Upper lobe of left lung (tissue), 6 donors: ENCODE measurements at regions not wholly inside any gene's neighbourhood (a gene's known extent, or its start where the extent isn't known, plus 50 kb on each side); places are given as distances from the start of the nearest gene placed in this dataset.

Experiments used
- ATAC-seq, 2 donors: fragments of 200-7000 bp; cut with Tn5 transposase; one replicate each; pipeline ENCODE4 v1.9.1; 2022; ENCODE audit warnings: mild to moderate bottlenecking in 2 of 2, moderate library complexity in 2 of 2; ENCODE audit not compliant: low FRiP score in 2 of 2
- DNase-seq, 2 donors: peaks; one replicate each; pipeline ENCODE4 v3.0.0-alpha.2; 2019 to 2020
- H3K27ac ChIP-seq, 4 donors: fragments of 200-600 bp; sonication (generic); one replicate each; pipeline ENCODE4 v1.5.1; 2016 to 2019
- H3K27me3 ChIP-seq, 4 donors: fragments of 200-600 bp; sonication (generic); one replicate each; pipeline ENCODE4 v1.5.1; 2017 to 2019
- H3K36me3 ChIP-seq, 4 donors: fragments of 200-600 bp; sonication (generic); one replicate each; pipeline ENCODE4 v1.5.1; 2016 to 2019
- H3K4me1 ChIP-seq, 4 donors: fragments of 200-600 bp; sonication (generic); one replicate each; pipeline ENCODE4 v1.5.1; 2018 to 2019
- H3K4me3 ChIP-seq, 4 donors: fragments of 200-600 bp; sonication (generic); one replicate each; pipeline ENCODE4 v1.5.1; 2017 to 2019; ENCODE audit warnings: mild to moderate bottlenecking in 2 of 4, moderate library complexity in 1 of 4
- H3K9me3 ChIP-seq, 4 donors: fragments of 200-600 bp; sonication (generic); one replicate each; pipeline ENCODE4 v1.5.1; 2018 to 2019
- EP300 ChIP-seq, 4 donors: sonication (generic); formaldehyde crosslinking; IDR thresholded peaks; one replicate each; pipeline ENCODE4 v1.5.1; 2017; ENCODE audit warnings: antibody characterized with exemption in 4 of 4, control low read depth in 2 of 4
- POLR2A ChIP-seq, 4 donors: fragments of 450-650 bp; IDR thresholded peaks; one replicate each; pipeline ENCODE4 v1.5.1; 2016 to 2017; ENCODE audit warnings: antibody characterized with exemption in 4 of 4, mild to moderate bottlenecking in 2 of 4
- POLR2AphosphoS5 ChIP-seq, 2 donors: sonication (generic); formaldehyde crosslinking; IDR thresholded peaks; one replicate each; pipeline ENCODE4 v1.5.1; 2017; ENCODE audit warnings: antibody characterized with exemption in 2 of 2
- WGBS, 2 donors: methylation state at CpG; one replicate each; pipeline ENCODE4 v1.1.5; 2017 to 2018; 5-methylcytosine and 5-hydroxymethylcytosine counted together
- TF ChIP-seq, protein P1 (sequence below), 6 experiments: fragments of 450-650 bp in 4 of 6; fragments of 200-600 bp in 2 of 6; sonication (generic) in 2 of 6; IDR thresholded peaks; one replicate each; pipeline ENCODE4 v1.5.1; 2016 to 2019; ENCODE audit warnings: antibody characterized with exemption in 6 of 6
- donor health status: DM: no; HTN: no; CAD: no; lungs with moderate emphysema.
- donor health status: DM: no; HTN: yes; CAD: no; lungs with severe emphysema.

GRCh38 chr7:113394856-113395255 is 276.5 kb upstream of the SMIM30 start:
- Histone ChIP-seq H3K4me3 (no peak overlapping the region), H3K27me3 (no peaks in the 10 kb centered on the region), H3K4me1 (no peaks in the 10 kb centered on the region), H3K9me3 (no peaks in the 10 kb centered on the region), H3K27ac (no peak overlapping the region), H3K36me3 (no peaks in the 10 kb centered on the region)
- no peak for TF ChIP-seq POLR2AphosphoS5 (IDR thresholded peaks at IDR 0.05)
- no peak for TF ChIP-seq EP300 (IDR thresholded peaks at IDR 0.05)
- TF ChIP-seq, protein P1, sequence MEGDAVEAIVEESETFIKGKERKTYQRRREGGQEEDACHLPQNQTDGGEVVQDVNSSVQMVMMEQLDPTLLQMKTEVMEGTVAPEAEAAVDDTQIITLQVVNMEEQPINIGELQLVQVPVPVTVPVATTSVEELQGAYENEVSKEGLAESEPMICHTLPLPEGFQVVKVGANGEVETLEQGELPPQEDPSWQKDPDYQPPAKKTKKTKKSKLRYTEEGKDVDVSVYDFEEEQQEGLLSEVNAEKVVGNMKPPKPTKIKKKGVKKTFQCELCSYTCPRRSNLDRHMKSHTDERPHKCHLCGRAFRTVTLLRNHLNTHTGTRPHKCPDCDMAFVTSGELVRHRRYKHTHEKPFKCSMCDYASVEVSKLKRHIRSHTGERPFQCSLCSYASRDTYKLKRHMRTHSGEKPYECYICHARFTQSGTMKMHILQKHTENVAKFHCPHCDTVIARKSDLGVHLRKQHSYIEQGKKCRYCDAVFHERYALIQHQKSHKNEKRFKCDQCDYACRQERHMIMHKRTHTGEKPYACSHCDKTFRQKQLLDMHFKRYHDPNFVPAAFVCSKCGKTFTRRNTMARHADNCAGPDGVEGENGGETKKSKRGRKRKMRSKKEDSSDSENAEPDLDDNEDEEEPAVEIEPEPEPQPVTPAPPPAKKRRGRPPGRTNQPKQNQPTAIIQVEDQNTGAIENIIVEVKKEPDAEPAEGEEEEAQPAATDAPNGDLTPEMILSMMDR (IDR thresholded peaks at IDR 0.05), result no peak
- no peak for TF ChIP-seq POLR2A (IDR thresholded peaks at IDR 0.05)
- ATAC-seq (no peak), DNase-seq (no peak)
- 50 to 56% methylated on average over 3 of the region's 3 CpGs for WGBS, 2 donors

DNA sequence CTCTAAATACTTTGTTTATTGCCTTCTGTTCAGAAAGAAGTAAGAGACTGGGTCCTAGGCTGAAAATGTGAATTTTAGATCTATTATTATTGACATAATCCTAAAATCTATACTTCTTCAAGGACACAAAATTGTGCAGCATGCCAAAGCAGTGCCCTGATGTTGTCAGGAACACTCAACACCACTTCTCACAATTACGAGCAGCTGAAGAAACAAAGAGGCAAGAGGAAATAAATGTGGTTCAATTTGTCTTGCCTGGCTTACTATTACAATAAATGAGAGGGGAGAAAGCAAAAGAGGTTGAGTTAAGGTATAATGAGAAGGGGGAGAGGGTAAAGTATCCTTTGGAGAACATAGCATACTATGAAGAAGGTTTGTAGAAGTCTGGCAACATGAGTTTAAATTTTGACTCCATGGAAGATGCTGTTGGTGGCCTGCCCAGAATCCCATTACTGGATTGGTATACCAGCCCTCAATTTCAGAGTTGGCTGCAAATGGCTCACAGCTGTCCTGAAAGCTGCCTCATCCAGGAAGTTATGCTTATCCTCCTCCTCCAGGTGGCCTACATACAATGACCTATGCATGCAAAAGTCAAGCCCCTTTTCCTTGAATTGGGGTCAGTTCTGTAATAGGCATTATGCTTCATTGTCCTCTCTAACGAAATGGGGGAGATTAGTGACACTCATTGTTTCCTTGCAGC is 274.6 kb upstream of the SMIM30 start:
- no peaks in the 10 kb centered on the region for H3K9me3 ChIP-seq
- H3K4me1 ChIP-seq, result no peaks in the 10 kb centered on the region
- H3K27ac ChIP-seq, result no peak overlapping the region
- TF ChIP-seq POLR2AphosphoS5 (IDR thresholded peaks at IDR 0.05) (no peak), EP300 (IDR thresholded peaks at IDR 0.05) (no peak), POLR2A (IDR thresholded peaks at IDR 0.05) (no peak)
- TF ChIP-seq, protein P1 (IDR thresholded peaks at IDR 0.05), result no peak
- no peak overlapping the region for H3K4me3 ChIP-seq
- H3K27me3 ChIP-seq, result no peaks in the 10 kb centered on the region
- DNase-seq, result no peak
- ATAC-seq, result no peak
- H3K36me3 ChIP-seq, result no peaks in the 10 kb centered on the region
- WGBS, 2 donors, result 46 to 48% methylated on average over 2 of the region's 2 CpGs

DNA sequence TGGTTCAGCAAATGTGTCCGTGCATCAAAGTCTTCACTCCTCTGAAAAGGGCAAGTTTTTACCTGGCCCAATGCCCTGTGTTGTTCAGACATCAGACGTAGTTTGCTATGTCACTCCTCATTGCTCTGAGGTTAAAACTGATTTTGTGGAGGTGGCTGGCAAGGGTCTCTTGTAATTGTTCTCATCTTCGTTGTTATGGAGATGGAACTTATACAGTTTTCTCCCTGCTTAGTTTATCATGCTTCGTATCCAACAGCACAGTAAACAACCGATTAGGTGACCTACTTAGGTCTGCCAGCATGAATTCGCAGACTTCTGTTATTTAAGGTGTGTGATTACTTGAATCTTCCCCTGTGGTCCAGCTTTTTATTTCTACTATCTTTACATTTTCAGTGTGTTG is 274.1 kb upstream of the SMIM30 start:
- Histone ChIP-seq H3K4me1 (no peaks in the 10 kb centered on the region), H3K27me3 (no peaks in the 10 kb centered on the region), H3K4me3 (no peak overlapping the region), H3K27ac (no peak overlapping the region), H3K9me3 (no peaks in the 10 kb centered on the region), H3K36me3 (no peaks in the 10 kb centered on the region)
- 60 to 78% methylated on average over 6 of the region's 6 CpGs for WGBS, 2 donors
- DNase-seq (no peak), ATAC-seq (no peak)
- TF ChIP-seq POLR2A (IDR thresholded peaks at IDR 0.05) (no peak), POLR2AphosphoS5 (IDR thresholded peaks at IDR 0.05) (no peak), EP300 (IDR thresholded peaks at IDR 0.05) (no peak)
- TF ChIP-seq, protein P1 (IDR thresholded peaks at IDR 0.05), result no peak

DNA sequence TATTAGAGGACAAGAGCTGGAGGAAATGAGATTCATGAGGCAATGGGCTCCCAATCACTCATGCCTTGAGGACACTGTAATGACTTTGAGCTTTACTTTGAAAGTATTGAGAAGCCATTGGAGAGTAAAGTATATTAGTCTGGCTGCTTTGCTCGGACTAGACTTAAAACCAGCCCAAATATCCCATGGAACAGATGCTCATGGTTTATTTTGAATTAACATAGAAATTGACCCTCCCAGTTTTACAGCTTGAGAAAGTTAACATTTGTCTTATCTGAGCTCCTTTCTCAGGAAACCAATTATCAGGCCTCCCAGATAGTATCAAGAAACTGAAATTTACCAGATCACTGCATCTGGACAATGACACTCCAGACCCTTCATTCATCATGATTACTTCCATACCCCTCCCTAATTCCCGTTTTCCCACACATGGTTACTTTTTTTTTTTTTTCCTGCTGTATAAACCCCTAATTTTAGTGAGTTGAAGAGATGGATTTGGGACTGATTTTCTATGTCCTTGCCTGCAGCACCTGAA is 270.8 kb upstream of the SMIM30 start:
- 61 to 64% methylated on average over 2 of the region's 2 CpGs for WGBS, 2 donors
- H3K4me3 ChIP-seq, result no peak overlapping the region
- H3K27me3 ChIP-seq, result no peaks in the 10 kb centered on the region
- DNase-seq, result no peak
- no peaks in the 10 kb centered on the region for H3K36me3 ChIP-seq
- TF ChIP-seq POLR2A (IDR thresholded peaks at IDR 0.05), result no peak
- no peak for TF ChIP-seq POLR2AphosphoS5 (IDR thresholded peaks at IDR 0.05)
- TF ChIP-seq EP300 (IDR thresholded peaks at IDR 0.05), result no peak
- TF ChIP-seq, protein P1 (IDR thresholded peaks at IDR 0.05), result no peak
- H3K27ac ChIP-seq, result no peak overlapping the region
- H3K9me3 ChIP-seq, result no peaks in the 10 kb centered on the region
- H3K4me1 ChIP-seq, result no peaks in the 10 kb centered on the region
- no peak for ATAC-seq

DNA sequence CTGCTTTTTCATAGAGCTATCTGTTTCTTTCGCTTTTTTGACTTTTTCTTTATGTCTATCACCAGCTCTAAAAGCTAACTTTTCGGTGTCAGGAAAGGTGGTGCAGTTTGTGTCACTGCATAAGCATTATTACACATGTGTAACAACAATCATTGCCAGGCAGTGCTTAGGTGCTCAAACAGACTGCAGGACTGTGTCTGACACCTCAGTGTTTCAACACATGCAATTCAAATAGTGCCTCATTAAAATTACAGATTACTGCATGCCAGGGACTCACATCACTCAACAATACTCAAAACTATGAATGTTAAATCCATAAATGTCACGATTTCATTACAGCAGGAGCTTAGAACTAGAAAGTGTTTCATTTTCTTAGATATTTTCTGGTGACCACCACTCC is 265.3 kb upstream of the SMIM30 start:
- Histone ChIP-seq H3K27ac (no peak overlapping the region), H3K36me3 (no peaks in the 10 kb centered on the region), H3K4me3 (no peak overlapping the region), H3K9me3 (no peaks in the 10 kb centered on the region), H3K4me1 (no peaks in the 10 kb centered on the region), H3K27me3 (no peaks in the 10 kb centered on the region)
- WGBS, 2 donors, result 79 to 81% methylated on average over 3 of the region's 3 CpGs
- DNase-seq (no peak), ATAC-seq (no peak)
- TF ChIP-seq, protein P1 (IDR thresholded peaks at IDR 0.05), result no peak
- no peak for TF ChIP-seq EP300 (IDR thresholded peaks at IDR 0.05)
- no peak for TF ChIP-seq POLR2AphosphoS5 (IDR thresholded peaks at IDR 0.05)
- TF ChIP-seq POLR2A (IDR thresholded peaks at IDR 0.05), result no peak
